GM19468 (cell line): ENCODE measurements at regions not wholly inside any gene's neighbourhood (a gene's known extent, or its start where the extent isn't known, plus 50 kb on each side); places are given as distances from the start of the nearest gene placed in this dataset.

Experiments used
- ATAC-seq: cut with Tn5 transposase; IDR thresholded peaks from one replicate; pipeline ENCODE4 v1.9.1; 2021; ENCODE audit warnings: mild to moderate bottlenecking, moderate library complexity, moderate number of reproducible peaks; ENCODE audit not compliant: unreplicated experiment; ENCODE audit errors: extremely low read depth

- no peak for ATAC-seq
Measured at GRCh38 chr3:152516216-152516615, 247.5 kb downstream of the MBNL1 start.

GRCh38 chr3:152517502-152517901 lies 248.8 kb downstream of the MBNL1 start:
- ATAC-seq, result no peak

GRCh38 chr3:152518346-152518745 lies 249.6 kb downstream of the MBNL1 start:
- no peak for ATAC-seq

GRCh38 chr3:152519376-152519775 lies 250.6 kb downstream of the MBNL1 start:
- ATAC-seq, result no peak

GRCh38 chr3:152522036-152522435 lies 253.3 kb downstream of the MBNL1 start:
- no peak for ATAC-seq

- peak; percentile 40 for ATAC-seq
Measured at GRCh38 chr3:152524198-152525140, 255.7 kb downstream of the MBNL1 start.

GRCh38 chr3:152531717-152532116 lies 263.0 kb downstream of the MBNL1 start:
- no peak for ATAC-seq

GRCh38 chr3:152538518-152538917 lies 269.8 kb downstream of the MBNL1 start:
- ATAC-seq, result no peak

GRCh38 chr3:152539191-152539764 lies 270.5 kb downstream of the MBNL1 start:
- no peak for ATAC-seq

GRCh38 chr3:152540120-152540519 lies 271.4 kb downstream of the MBNL1 start:
- no peak for ATAC-seq

GRCh38 chr3:152547153-152547552 lies 278.4 kb downstream of the MBNL1 start:
- ATAC-seq, result no peak

GRCh38 chr3:152549263-152549662 lies 280.5 kb downstream of the MBNL1 start:
- no peak for ATAC-seq

GRCh38 chr3:152550284-152550683 lies 281.6 kb downstream of the MBNL1 start:
- no peak for ATAC-seq

GRCh38 chr3:152554980-152555379 lies 280.0 kb upstream of the P2RY1 start:
- ATAC-seq, result no peak

- ATAC-seq, result no peak
Measured at GRCh38 chr3:152555666-152556291, 279.2 kb upstream of the P2RY1 start.

- ATAC-seq, result peak; percentile 17
Measured at GRCh38 chr3:152556731-152557254, 278.1 kb upstream of the P2RY1 start.

- ATAC-seq, result peak; percentile 13
Measured at GRCh38 chr3:152557302-152557999, 277.5 kb upstream of the P2RY1 start.

- no peak for ATAC-seq
Measured at GRCh38 chr3:152558386-152558785, 276.5 kb upstream of the P2RY1 start.

- ATAC-seq, result no peak
Measured at GRCh38 chr3:152559246-152559645, 275.7 kb upstream of the P2RY1 start.

- ATAC-seq, result no peak
Measured at GRCh38 chr3:152564459-152564858, 270.5 kb upstream of the P2RY1 start.
